Stimulated activated CD4-positive, alpha-beta T cell treated with anti-CD3 and anti-CD28 coated beads, Interleukin-15, amount 100 ng/mL, for 24 hours (primary cell): ENCODE measurements at regions not wholly inside any gene's neighbourhood (a gene's known extent, or its start where the extent isn't known, plus 50 kb on each side); places are given as distances from the start of the nearest gene placed in this dataset.
"Not testable (repeated sequence)": the region's sequence is repeated elsewhere in the genome, so short reads cannot be mapped to it uniquely, and the experiment has no call there.

Experiments
- DNase-seq: peaks from one replicate; pipeline ENCODE4 v3.0.0-alpha.2; 2020

- no peak for DNase-seq
Measured at GRCh38 chr6:48377115-48377514, 266.1 kb upstream of the PTCHD4 start.

- DNase-seq, result not testable (repeated sequence)
Measured at GRCh38 chr6:48371226-48371625, 260.2 kb upstream of the PTCHD4 start.

GRCh38 chr6:48369100-48369499, 258.1 kb upstream of the PTCHD4 start:
- no peak for DNase-seq

GRCh38 chr6:48325701-48326100, 214.7 kb upstream of the PTCHD4 start:
- no peak for DNase-seq

GRCh38 chr6:48318670-48319069, 207.7 kb upstream of the PTCHD4 start:
- no peak for DNase-seq

GRCh38 chr6:48315915-48316314, 204.9 kb upstream of the PTCHD4 start:
- no peak for DNase-seq

- DNase-seq, result no peak
Measured at GRCh38 chr6:48315051-48315719, 204.2 kb upstream of the PTCHD4 start.

- no peak for DNase-seq
Measured at GRCh38 chr6:48311301-48311700, 200.3 kb upstream of the PTCHD4 start.

GRCh38 chr6:48307573-48307972, 196.6 kb upstream of the PTCHD4 start:
- no peak for DNase-seq

- no peak for DNase-seq
Measured at GRCh38 chr6:48290595-48290994, 179.6 kb upstream of the PTCHD4 start.

GRCh38 chr6:48289841-48290240, 178.8 kb upstream of the PTCHD4 start:
- DNase-seq, result no peak

GRCh38 chr6:48281217-48281616, 170.2 kb upstream of the PTCHD4 start:
- DNase-seq, result no peak

GRCh38 chr6:48280035-48280620, 169.1 kb upstream of the PTCHD4 start:
- DNase-seq, result no peak

- DNase-seq, result no peak
Measured at GRCh38 chr6:48278261-48278660, 167.3 kb upstream of the PTCHD4 start.

- DNase-seq, result no peak
Measured at GRCh38 chr6:48272518-48272917, 161.5 kb upstream of the PTCHD4 start.

- DNase-seq, result no peak
Measured at GRCh38 chr6:48255094-48255493, 144.1 kb upstream of the PTCHD4 start.

- DNase-seq, result no peak
Measured at GRCh38 chr6:48249071-48249470, 138.1 kb upstream of the PTCHD4 start.

- DNase-seq, result no peak
Measured at GRCh38 chr6:48243071-48243470, 132.1 kb upstream of the PTCHD4 start.

GRCh38 chr6:48240287-48240686, 129.3 kb upstream of the PTCHD4 start:
- no peak for DNase-seq

GRCh38 chr6:48236375-48236774, 125.4 kb upstream of the PTCHD4 start:
- DNase-seq, result no peak

GRCh38 chr6:48233063-48233462, 122.1 kb upstream of the PTCHD4 start:
- no peak for DNase-seq

- DNase-seq, result no peak
Measured at GRCh38 chr6:48229841-48230240, 118.8 kb upstream of the PTCHD4 start.

- no peak for DNase-seq
Measured at GRCh38 chr6:48222241-48222640, 111.2 kb upstream of the PTCHD4 start.

GRCh38 chr6:48213076-48213788, 102.2 kb upstream of the PTCHD4 start:
- no peak for DNase-seq
